GM12878 (cell line): ENCODE measurements at regions not wholly inside any gene's neighbourhood (a gene's known extent, or its start where the extent isn't known, plus 50 kb on each side); places are given as distances from the start of the nearest gene placed in this dataset.
A peak's percentile ranks its signal among the peaks of the same experiment; 100 is the strongest.

ENCODE experiments used
- ATAC-seq: fragments of 200-7000 bp; cut with Tn5 transposase; 3 replicates; pipeline ENCODE4 v1.9.1; 2020; ENCODE audit warnings: mild to moderate bottlenecking, moderate library complexity
- BruUV-seq: library from RNA; stranded (reverse); fragments of 400-500 nt; replicated peaks from 2 replicates; lab custom pipeline; 2021; lab: Mats Ljungman, UMichigan
- CTCF ChIA-PET: fragments of 300-600 bp; sonication (Branson Sonifier 250); formaldehyde crosslinking; extraction: SDS; loops from one replicate; lab custom pipeline; 2021; ENCODE audit warnings: inconsistent platforms; lab: Yijun Ruan, JAX
- POLR2A ChIA-PET: fragments of 350-600 bp; formaldehyde crosslinking; extraction: SDS; loops from one replicate; lab custom pipeline; 2021; ENCODE audit warnings: inconsistent platforms; lab: Charles Lee
- RAD21 ChIA-PET: fragments of 300-600 bp; sonication (Branson Sonifier 250); formaldehyde crosslinking; loops from one replicate; lab custom pipeline; 2023; ENCODE audit warnings: antibody characterized with exemption; ENCODE audit not compliant: unreplicated experiment; lab: Charles Lee
- SMC1A ChIA-PET: fragments of 300-600 bp; sonication (Branson Sonifier 250); formaldehyde crosslinking; loops from one replicate; lab custom pipeline; 2023; ENCODE audit not compliant: unreplicated experiment, uncharacterized antibody; lab: Charles Lee
- DNase-seq: peaks from one replicate; pipeline ENCODE4 v3.0.0-alpha.2; 2011; ENCODE audit warnings: low read depth, low spot score
- FAIRE-seq: peaks from 3 replicates; lab custom pipeline; 2011; peaks lifted over from hg19 to GRCh38; lab: Jason Lieb, UNC
- H2AFZ ChIP-seq: 2 replicates; pipeline ENCODE4 v1.6.0; 2011; ENCODE audit warnings: low read depth, low read length, control low read depth; ENCODE audit not compliant: control insufficient read depth
- H3K27ac ChIP-seq: 2 replicates; pipeline ENCODE4 v1.5.1; 2011; ENCODE audit warnings: control low read depth; ENCODE audit not compliant: control insufficient read depth, insufficient read depth
- H3K27me3 ChIP-seq, 2 experiments: replicated peaks in 1 of 2; 2 replicates each; pipeline versions ENCODE4 v1.6.0 to v1.6.1; 2011; ENCODE audit warnings: low read length in 1 of 2; ENCODE audit not compliant: control insufficient read depth in 2 of 2, insufficient read depth in 2 of 2
- H3K36me3 ChIP-seq, 2 experiments: 2 replicates each; pipeline ENCODE4 v1.5.1; 2011; ENCODE audit warnings: low read length in 1 of 2; ENCODE audit not compliant: control insufficient read depth in 2 of 2, insufficient read depth in 2 of 2
- H3K4me1 ChIP-seq: 2 replicates; pipeline ENCODE4 v1.6.1; 2011; ENCODE audit warnings: mild to moderate bottlenecking, low read length, moderate library complexity, mixed read lengths; ENCODE audit not compliant: control insufficient read depth, insufficient read depth
- H3K4me2 ChIP-seq: 2 replicates; pipeline ENCODE4 v1.6.0; 2011; ENCODE audit warnings: control low read depth; ENCODE audit not compliant: control insufficient read depth, insufficient read depth
- H3K4me3 ChIP-seq: fragments of 200-600 bp; sonication (generic); 2 replicates; pipeline ENCODE4 v1.5.1; 2016
- H3K79me2 ChIP-seq: 2 replicates; pipeline ENCODE4 v1.6.0; 2011; ENCODE audit warnings: low read length; ENCODE audit not compliant: control insufficient read depth, insufficient read depth
- H3K9ac ChIP-seq: 2 replicates; pipeline ENCODE4 v1.8.0; 2011; ENCODE audit warnings: low read length, control low read depth, mixed read lengths; ENCODE audit not compliant: control insufficient read depth, insufficient read depth
- H3K9me3 ChIP-seq: replicated peaks from 3 replicates; pipeline ENCODE4 v1.5.1; 2011; ENCODE audit warnings: mild to moderate bottlenecking, low read length; ENCODE audit not compliant: control insufficient read depth, insufficient read depth
- H4K20me1 ChIP-seq: 2 replicates; pipeline ENCODE4 v1.6.0; 2011; ENCODE audit not compliant: control insufficient read depth, insufficient read depth
- ATF2 ChIP-seq: IDR thresholded peaks from 2 replicates; pipeline ENCODE4 v1.6.1; 2012; ENCODE audit warnings: low read length, inconsistent platforms
- CBX3 ChIP-seq: fragments of 200-600 bp; sonication (generic); IDR thresholded peaks from 2 replicates; pipeline ENCODE4 v1.6.1; 2016; ENCODE audit warnings: low read depth, borderline replicate concordance
- CREM ChIP-seq: IDR thresholded peaks from 2 replicates; pipeline ENCODE4 v1.6.1; 2014; ENCODE audit warnings: antibody characterized with exemption, low read depth
- CTCF ChIP-seq, 3 experiments: IDR thresholded peaks in 2 of 3; conservative IDR thresholded peaks in 1 of 3; 2 replicates each; pipeline ENCODE4 v1.5.1; 2011; ENCODE audit warnings: low read depth in 3 of 3, low read length in 3 of 3, mild to moderate bottlenecking in 3 of 3, control low read depth in 2 of 3, moderate library complexity in 2 of 3, inconsistent platforms in 1 of 3, mixed read lengths in 1 of 3; ENCODE audit not compliant: control insufficient read depth in 2 of 3, insufficient read depth in 1 of 3; ENCODE audit errors: extremely low read depth in 1 of 3
- EP300 ChIP-seq, 2 experiments: fragments of 150-350 bp in 1 of 2; IDR thresholded peaks; 2 replicates each; pipeline ENCODE4 v1.6.1; 2011 to 2012; ENCODE audit warnings: low read depth in 2 of 2, low read length in 2 of 2, borderline replicate concordance in 1 of 2, improper control_type of control experiment in 1 of 2, inconsistent platforms in 1 of 2; ENCODE audit not compliant: control insufficient read depth in 1 of 2
- FOXK2 ChIP-seq: fragments of 450-650 bp; IDR thresholded peaks from 2 replicates; pipeline ENCODE4 v1.6.1; 2017; ENCODE audit warnings: mild to moderate bottlenecking, moderate library complexity
- FOXM1 ChIP-seq: IDR thresholded peaks from 2 replicates; pipeline ENCODE4 v1.6.1; 2012; ENCODE audit warnings: low read depth, mild to moderate bottlenecking, inconsistent platforms, low read length, moderate library complexity
- GABPA ChIP-seq: IDR thresholded peaks from 2 replicates; pipeline ENCODE4 v1.6.1; 2014; ENCODE audit warnings: antibody characterized with exemption, low read depth, mild to moderate bottlenecking, inconsistent platforms
- MAX ChIP-seq: IDR thresholded peaks from 2 replicates; pipeline ENCODE4 v1.6.1; 2012; ENCODE audit warnings: low read depth, low read length, improper control_type of control experiment
- MXI1 ChIP-seq: fragments of 150-350 bp; IDR thresholded peaks from 2 replicates; pipeline ENCODE4 v1.6.1; 2011; ENCODE audit warnings: low read depth, mild to moderate bottlenecking, inconsistent platforms, low read length, improper control_type of control experiment
- NRF1 ChIP-seq: conservative IDR thresholded peaks from 2 replicates; pipeline ENCODE4 v1.6.1; 2011; ENCODE audit warnings: mild to moderate bottlenecking, low read depth, low read length, improper control_type of control experiment
- RAD21 ChIP-seq: IDR thresholded peaks from 2 replicates; pipeline ENCODE4 v1.6.1; 2011; ENCODE audit warnings: mild to moderate bottlenecking, low read depth, low read length, moderate library complexity; ENCODE audit not compliant: insufficient read depth
- RELA ChIP-seq: fragments of 450-650 bp; IDR thresholded peaks from 2 replicates; pipeline ENCODE4 v1.8.0; 2014; ENCODE audit warnings: borderline replicate concordance; ENCODE audit not compliant: partially characterized antibody
- SMC3 ChIP-seq: IDR thresholded peaks from 2 replicates; pipeline ENCODE4 v1.6.1; 2011; ENCODE audit warnings: low read length, improper control_type of control experiment, borderline replicate concordance
- WRNIP1 ChIP-seq: IDR thresholded peaks from 2 replicates; pipeline ENCODE4 v1.6.1; 2011; ENCODE audit warnings: low read depth, low read length, improper control_type of control experiment, borderline replicate concordance
- YY1 ChIP-seq: IDR thresholded peaks from 2 replicates; pipeline ENCODE4 v1.6.1; 2011; ENCODE audit warnings: low read depth, mild to moderate bottlenecking, low read length
- ZNF622 ChIP-seq: fragments of 450-650 bp; IDR thresholded peaks from 2 replicates; pipeline ENCODE4 v1.6.1; 2017; ENCODE audit warnings: mild to moderate bottlenecking, inconsistent platforms
- ZSCAN29 ChIP-seq: fragments of 450-650 bp; IDR thresholded peaks from 2 replicates; pipeline ENCODE4 v1.6.1; 2017; ENCODE audit warnings: mild to moderate bottlenecking, moderate library complexity
- WGBS: methylation state at CpG from one replicate; pipeline ENCODE4 v1.1.6; 2016; ENCODE audit warnings: low lambda C conversion rate; ENCODE audit not compliant: insufficient replicate concordance, insufficient coverage; ENCODE audit errors: missing lambda C conversion rate; 5-methylcytosine and 5-hydroxymethylcytosine counted together
- in situ Hi-C: fragments of 300-500 bp; cut with MboI; formaldehyde crosslinking; loops from 9 replicates; pipeline ENCODE4 v1.14.3; 2018; ENCODE audit warnings: mixed read lengths
- intact Hi-C: fragments of 100-400 bp; cut with micrococcal nuclease; formaldehyde crosslinking; loops from one replicate; pipeline ENCODE4 v1.14.2; 2022; ENCODE audit not compliant: unreplicated experiment

DNA sequence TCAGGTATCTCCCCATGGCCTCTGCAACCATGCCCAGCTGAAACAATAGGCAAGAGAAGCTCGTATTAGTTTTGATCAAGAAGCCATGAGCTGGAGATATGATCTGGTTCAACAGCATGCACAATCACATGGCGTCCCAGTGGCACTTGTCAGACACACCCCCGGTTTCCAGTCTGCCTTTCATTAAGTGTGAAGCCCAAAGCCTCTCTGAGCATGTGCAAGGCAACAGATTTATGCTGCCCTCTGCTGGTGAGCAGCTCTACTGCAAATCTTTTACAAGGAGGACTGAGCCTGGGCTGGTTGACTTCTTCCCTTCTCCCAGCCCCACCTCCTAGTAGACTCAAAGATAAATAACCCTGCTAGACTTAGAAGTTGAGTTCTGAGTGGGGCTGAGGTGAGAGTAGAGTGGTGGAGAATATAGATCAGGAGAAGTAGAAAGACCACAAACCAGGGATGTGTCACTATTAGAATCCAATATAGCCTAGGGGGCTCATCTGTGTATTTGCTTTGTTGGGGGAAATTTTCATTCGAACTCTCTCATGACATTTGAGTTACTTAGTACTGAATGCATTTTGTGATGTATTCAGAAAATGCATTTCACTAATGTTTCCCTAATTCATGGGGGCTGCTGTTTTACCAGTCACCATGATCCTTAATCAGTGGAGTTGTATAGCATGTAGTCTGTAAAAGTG is 53.7 kb upstream of the MBIP start:
- no peaks in the 10 kb centered on the region for H3K27me3 ChIP-seq
- in situ Hi-C loops, result loop anchor here (5.0 kb wide), 1 partner anchor 482 kb away; no protein-coding TSS in a partner anchor
- TF ChIP-seq MXI1, result peak; percentile 50; the same call in 1 of the 2 replicates
- no peak for TF ChIP-seq FOXK2
- TF ChIP-seq MAX, result peak; percentile 71; the same call in 1 of the 2 replicates
- no peak for TF ChIP-seq ZNF622
- 0 out of 2 replicates have a peak, but pooled peaks have one; percentile 67 for TF ChIP-seq WRNIP1
- no peak for TF ChIP-seq ZSCAN29
- no peak for TF ChIP-seq ATF2
- TF ChIP-seq FOXM1, result no peak
- TF ChIP-seq NRF1, result peak; percentile 56
- peak; percentile 96 for TF ChIP-seq SMC3
- TF ChIP-seq RAD21, result peak; percentile 81
- 0 out of 4 replicates have a peak, but pooled peaks of 1 of the 2 experiments have one; percentile 36 for TF ChIP-seq EP300 (IDR thresholded peaks at IDR 0.05; ENCODE audit: borderline replicate concordance in 1 of 2, control insufficient read depth in 1 of 2, low read depth in 2 of 2, low read length in 2 of 2)
- TF ChIP-seq CTCF (IDR thresholded peaks at IDR 0.05 in 2 of 3, conservative IDR thresholded peaks at IDR 0.05 in 1 of 3; ENCODE audit: control insufficient read depth in 2 of 3, extremely low read depth in 1 of 3, insufficient read depth in 1 of 3, low read depth in 3 of 3, low read length in 3 of 3), result peak; percentile 84 to 90 (median 89)
- TF ChIP-seq CBX3, result no peak
- 0 out of 2 replicates have a peak, but pooled peaks have one; percentile 4 for TF ChIP-seq CREM
- peak; percentile 66; the same call in 1 of the 2 replicates for TF ChIP-seq YY1
- no peak for TF ChIP-seq GABPA
- TF ChIP-seq RELA, result peak; percentile 32

More for the DNA sequence above, 53.7 kb upstream of the MBIP start:
- ATAC-seq (peak; percentile 99), DNase-seq (peak; percentile 30), FAIRE-seq (peak; percentile 97)
- Histone ChIP-seq H3K4me3 (no peak overlapping the region), H3K79me2 (no peaks in the 10 kb centered on the region), H2AFZ (no peak overlapping the region), H3K9me3 (no peaks in the 10 kb centered on the region), H4K20me1 (no peaks in the 10 kb centered on the region), H3K4me1 (no peaks in the 10 kb centered on the region), H3K9ac (no peak overlapping the region), H3K4me2 (0 out of 2 replicates have a peak overlapping the region, but pooled peaks have one; percentile 17), H3K27ac (no peak overlapping the region), H3K36me3 (no peaks in the 10 kb centered on the region)
- POLR2A ChIA-PET, result interaction anchor here (0.8 kb wide), 1 partner anchor 305 kb away, joined by 3 read pairs; no protein-coding TSS in a partner anchor
- intact Hi-C loops, result loop anchor here (1.0 to 10.0 kb wide), 5 partner anchors 119 to 492 kb away; no protein-coding TSS in a partner anchor
- CTCF ChIA-PET, result interaction anchor here (0.6 to 8.3 kb wide), 33 partner anchors 9 to 614 kb away, joined by 3 to 105 read pairs (median 3); partner anchors contain the start of gene MBIP
- RAD21 ChIA-PET, result interaction anchor here (0.9 to 3.5 kb wide), 14 partner anchors 14 to 568 kb away, joined by 3 to 44 read pairs (median 4); no protein-coding TSS in a partner anchor
- SMC1A ChIA-PET, result interaction anchor here (0.9 to 6.0 kb wide), 14 partner anchors 8 to 494 kb away, joined by 3 to 68 read pairs (median 3); no protein-coding TSS in a partner anchor
- BruUV-seq, result no TSS peak
- 0% methylated on average over 4 of the region's 4 CpGs for WGBS
